ENCODE measurements at regions not wholly inside any gene's neighbourhood (a gene's known extent, or its start where the extent isn't known, plus 50 kb on each side); places are given as distances from the start of the nearest gene placed in this dataset.

DNA sequence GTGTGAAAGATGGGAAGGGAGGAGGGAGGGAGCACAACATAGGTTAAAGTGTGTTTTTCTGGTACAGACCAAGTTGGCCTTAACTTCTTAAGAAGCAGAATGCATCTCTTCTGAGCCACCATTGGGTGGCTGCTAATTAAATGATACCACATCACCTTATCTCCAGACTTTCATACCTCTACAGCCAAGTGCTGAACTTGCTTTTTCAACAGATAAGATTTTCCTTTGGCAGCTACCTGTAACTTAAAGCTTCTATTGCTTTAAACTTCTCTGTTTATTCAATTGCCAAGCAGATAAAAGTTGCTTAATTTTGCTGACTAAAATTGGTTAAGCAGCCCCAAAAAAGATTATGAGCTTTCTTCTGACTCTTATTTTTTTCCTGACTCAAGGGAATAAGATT is 292.4 kb upstream of the SGO1 start:
- no peaks in the 10 kb centered on the region for H3K27me3 ChIP-seq (replicated peaks in 1 of 4; ENCODE audit: control insufficient read depth in 3 of 4, extremely low read depth in 1 of 4, insufficient read depth in 3 of 4, low read length in 3 of 4)
- H3K79me1 ChIP-seq (ENCODE audit: low read depth, low read length), result no peaks in the 10 kb centered on the region
- no peak overlapping the region for H3K27ac ChIP-seq (ENCODE audit: low read depth, low read length)
- H3K36me3 ChIP-seq (ENCODE audit: control insufficient read depth in 2 of 4, insufficient read depth in 4 of 4, low read length in 3 of 4), result no peaks in the 10 kb centered on the region
- no peak for FAIRE-seq
- no peak overlapping the region for H3K14ac ChIP-seq (ENCODE audit: insufficient read length)
- H4K91ac ChIP-seq (replicated peaks; ENCODE audit: insufficient read length, low read length), result no peak overlapping the region
- H3K23me2 ChIP-seq (ENCODE audit: low read depth, low read length), result no peaks in the 10 kb centered on the region; the same call in 1 of the 2 replicates
- H3K4me1 ChIP-seq (replicated peaks in 1 of 4; ENCODE audit: control insufficient read depth in 3 of 4, insufficient read depth in 4 of 4, low read length in 3 of 4), result peaks cover 0 to 5% (median 0%) of the 10 kb centered on the region in 4 experiments; a peak in 5 of 7 replicates
- H3K56ac ChIP-seq (replicated peaks; ENCODE audit: insufficient read length, low read depth, low read length), result no peak overlapping the region
- H3K4me2 ChIP-seq (ENCODE audit: insufficient read depth in 1 of 2, low read depth in 2 of 2, low read length in 2 of 2), result no peak overlapping the region
- no peak overlapping the region for H4K8ac ChIP-seq (ENCODE audit: extremely low read depth, insufficient read depth, low read length)
- H2BK12ac ChIP-seq (ENCODE audit: low read depth, low read length), result no peak overlapping the region
- no peak overlapping the region for H2BK5ac ChIP-seq (ENCODE audit: low read depth, low read length)
- POLR2A ChIA-PET (ENCODE audit: partially characterized antibody), result no interaction called here
- H3K18ac ChIP-seq (ENCODE audit: extremely low read depth, low read length), result no peak overlapping the region
- H3K4ac ChIP-seq (replicated peaks; ENCODE audit: insufficient read length, low read depth, low read length), result no peak overlapping the region
- H4K5ac ChIP-seq (ENCODE audit: insufficient read length, low read depth, low read length), result no peak overlapping the region
- H3K79me2 ChIP-seq (ENCODE audit: control insufficient read depth in 1 of 2, insufficient read depth in 2 of 2, low read length in 2 of 2), result no peaks in the 10 kb centered on the region
- H3K9me3 ChIP-seq (ENCODE audit: insufficient read depth in 2 of 2, low read depth in 1 of 2, low read length in 1 of 2), result peaks cover under 1 to 3% of the 10 kb centered on the region in 2 experiments; a peak in 2 of 4 replicates
- no peak overlapping the region for H3K4me3 ChIP-seq (ENCODE audit: extremely low read depth in 1 of 4, insufficient read depth in 2 of 4, low read depth in 3 of 4, low read length in 4 of 4)
- H3K23ac ChIP-seq (ENCODE audit: insufficient read length), result no peak overlapping the region
- H2BK120ac ChIP-seq (replicated peaks; ENCODE audit: low read depth, low read length), result no peak overlapping the region
- CTCF ChIA-PET (ENCODE audit: partially characterized antibody), result no interaction called here
- H2BK15ac ChIP-seq (ENCODE audit: low read length), result no peak overlapping the region
- H2AFZ ChIP-seq (ENCODE audit: low read length), result no peak overlapping the region
- no peak overlapping the region for H2AK5ac ChIP-seq (ENCODE audit: low read depth, low read length)
- no peak overlapping the region for H3K9ac ChIP-seq (replicated peaks in 1 of 4; ENCODE audit: extremely low read depth in 1 of 4, low read depth in 3 of 4, low read length in 3 of 4)
- H2BK20ac ChIP-seq (ENCODE audit: low read length), result peak overlapping the region; percentile 88; the same call in 1 of the 2 replicates
- H4K20me1 ChIP-seq (replicated peaks in 1 of 2; ENCODE audit: control insufficient read depth in 1 of 2, insufficient read depth in 2 of 2, low read length in 2 of 2), result no peaks in the 10 kb centered on the region
- no peak for DNase-seq (ENCODE audit: low read depth in 1 of 2, low spot score in 2 of 2)
- TF ChIP-seq PHF8 (conservative IDR thresholded peaks at IDR 0.05; ENCODE audit: low read depth, low read length) (no peak), GABPA (IDR thresholded peaks at IDR 0.05; ENCODE audit: borderline replicate concordance, insufficient read depth, low read length) (no peak), HDAC2 (IDR thresholded peaks at IDR 0.05; ENCODE audit: borderline replicate concordance in 1 of 2, low read depth in 2 of 2, low read length in 2 of 2) (no peak), POLR2A (IDR thresholded peaks at IDR 0.05; ENCODE audit: control extremely low read depth in 1 of 2, low read depth in 2 of 2, low read length in 2 of 2) (no peak), ATF2 (IDR thresholded peaks at IDR 0.05; ENCODE audit: low read length) (no peak), ZNF274 (IDR thresholded peaks at IDR 0.05; ENCODE audit: borderline replicate concordance, extremely low read depth, low read length) (no peak), TAF7 (optimal IDR thresholded peaks at IDR 0.05; ENCODE audit: borderline replicate concordance, low read depth, low read length) (no peak), TAF1 (IDR thresholded peaks at IDR 0.05; ENCODE audit: low read depth, low read length) (no peak), JUND (IDR thresholded peaks at IDR 0.05; ENCODE audit: low read length) (no peak), USF2 (IDR thresholded peaks at IDR 0.05; ENCODE audit: low read length) (no peak), FOSL1 (IDR thresholded peaks at IDR 0.05; ENCODE audit: insufficient read depth, low read depth, low read length) (no peak), YY1 (IDR thresholded peaks at IDR 0.05; ENCODE audit: low read depth, low read length) (no peak), EP300 (IDR thresholded peaks at IDR 0.05; ENCODE audit: borderline replicate concordance in 1 of 2, low read depth in 2 of 2, low read length in 2 of 2) (no peak)
